ENCODE measurements at regions not wholly inside any gene's neighbourhood (a gene's known extent, or its start where the extent isn't known, plus 50 kb on each side); places are given as distances from the start of the nearest gene placed in this dataset.

- TF ChIP-seq POLR2A (IDR thresholded peaks at IDR 0.05) (no peak), CTCF (IDR thresholded peaks at IDR 0.05) (no peak)
Observed at GRCh38 chr2:15830937-15831549, 109.3 kb upstream of the MYCN start.

Data from right lobe of liver (tissue), 4 donors.